ENCODE measurements at regions not wholly inside any gene's neighbourhood (a gene's known extent, or its start where the extent isn't known, plus 50 kb on each side); places are given as distances from the start of the nearest gene placed in this dataset.

DNA sequence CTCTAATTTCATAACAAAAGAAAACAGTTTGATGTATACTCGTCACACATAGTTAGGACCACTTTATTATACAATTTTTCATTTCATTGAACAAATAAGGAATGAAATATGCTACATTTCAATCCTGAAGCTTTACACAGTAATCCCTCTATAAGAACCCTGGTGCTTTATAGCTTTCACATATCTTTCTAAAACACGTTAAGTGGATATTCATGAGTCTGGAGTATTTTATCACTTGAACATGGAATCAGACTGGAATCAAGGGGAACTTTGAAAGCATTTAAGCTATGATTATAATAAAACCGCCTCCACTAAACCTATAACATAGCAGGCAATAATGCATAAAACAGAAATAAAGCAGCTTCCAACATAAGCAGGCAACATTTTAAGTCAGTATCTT lies 476.6 kb downstream of the COL11A1 start:
- DNase-seq (ENCODE audit: low read depth) = no peak
- TF ChIP-seq, protein P1, sequence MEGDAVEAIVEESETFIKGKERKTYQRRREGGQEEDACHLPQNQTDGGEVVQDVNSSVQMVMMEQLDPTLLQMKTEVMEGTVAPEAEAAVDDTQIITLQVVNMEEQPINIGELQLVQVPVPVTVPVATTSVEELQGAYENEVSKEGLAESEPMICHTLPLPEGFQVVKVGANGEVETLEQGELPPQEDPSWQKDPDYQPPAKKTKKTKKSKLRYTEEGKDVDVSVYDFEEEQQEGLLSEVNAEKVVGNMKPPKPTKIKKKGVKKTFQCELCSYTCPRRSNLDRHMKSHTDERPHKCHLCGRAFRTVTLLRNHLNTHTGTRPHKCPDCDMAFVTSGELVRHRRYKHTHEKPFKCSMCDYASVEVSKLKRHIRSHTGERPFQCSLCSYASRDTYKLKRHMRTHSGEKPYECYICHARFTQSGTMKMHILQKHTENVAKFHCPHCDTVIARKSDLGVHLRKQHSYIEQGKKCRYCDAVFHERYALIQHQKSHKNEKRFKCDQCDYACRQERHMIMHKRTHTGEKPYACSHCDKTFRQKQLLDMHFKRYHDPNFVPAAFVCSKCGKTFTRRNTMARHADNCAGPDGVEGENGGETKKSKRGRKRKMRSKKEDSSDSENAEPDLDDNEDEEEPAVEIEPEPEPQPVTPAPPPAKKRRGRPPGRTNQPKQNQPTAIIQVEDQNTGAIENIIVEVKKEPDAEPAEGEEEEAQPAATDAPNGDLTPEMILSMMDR (IDR thresholded peaks at IDR 0.05; ENCODE audit: low read depth, low read length, missing control alignments) = no peak
- no peak overlapping the region for H3K4me3 ChIP-seq (ENCODE audit: low read depth, low read length)

DNA sequence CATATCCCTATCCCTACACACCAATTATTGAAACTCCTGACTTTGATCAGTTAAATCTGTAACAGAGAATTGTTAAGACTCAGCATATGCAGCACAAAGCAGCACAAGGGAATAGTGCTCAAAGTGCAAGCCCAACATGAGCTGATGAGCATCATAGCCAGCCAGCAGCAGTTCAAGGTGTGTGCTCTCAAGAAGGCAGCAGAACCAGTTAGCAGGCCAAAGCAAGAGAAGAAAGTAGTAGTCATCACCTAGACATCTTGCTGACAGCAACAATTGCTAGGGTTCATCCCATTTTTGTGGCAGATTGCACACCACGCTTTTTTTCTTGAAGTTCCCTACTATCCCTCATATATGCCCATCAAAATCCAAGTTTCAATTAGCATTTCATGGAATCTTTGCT lies 478.3 kb downstream of the COL11A1 start:
- TF ChIP-seq, protein P1 (IDR thresholded peaks at IDR 0.05; ENCODE audit: low read depth, low read length, missing control alignments) = no peak
- DNase-seq (ENCODE audit: low read depth) = no peak
- H3K4me3 ChIP-seq (ENCODE audit: low read depth, low read length) = no peak overlapping the region

DNA sequence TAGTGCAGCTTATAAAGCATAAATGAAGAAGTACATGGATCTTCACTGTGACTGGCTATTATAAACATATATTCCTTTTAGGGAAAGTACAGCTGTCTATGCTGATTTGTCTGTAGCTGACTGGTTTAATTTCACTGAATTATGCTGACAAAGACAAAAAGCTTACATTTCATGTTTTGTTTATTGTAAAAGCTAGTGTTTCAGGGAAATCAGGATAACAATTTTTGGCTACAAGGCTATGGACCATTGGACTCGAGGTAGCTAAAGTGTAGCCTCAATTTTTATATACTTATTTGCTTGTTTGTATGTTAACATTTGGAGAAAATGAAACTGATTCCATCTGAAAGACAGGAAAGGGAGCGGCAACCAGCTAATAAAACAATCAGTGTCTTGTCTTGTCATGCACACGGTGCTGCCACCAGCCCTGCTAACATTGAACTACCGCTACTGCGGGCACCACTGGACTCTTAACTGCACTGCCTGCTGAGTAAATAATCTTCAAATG lies 480.2 kb downstream of the COL11A1 start:
- TF ChIP-seq, protein P1 (IDR thresholded peaks at IDR 0.05; ENCODE audit: low read depth, low read length, missing control alignments) = no peak
- no peak overlapping the region for H3K4me3 ChIP-seq (ENCODE audit: low read depth, low read length)
- no peak for DNase-seq (ENCODE audit: low read depth)

DNA sequence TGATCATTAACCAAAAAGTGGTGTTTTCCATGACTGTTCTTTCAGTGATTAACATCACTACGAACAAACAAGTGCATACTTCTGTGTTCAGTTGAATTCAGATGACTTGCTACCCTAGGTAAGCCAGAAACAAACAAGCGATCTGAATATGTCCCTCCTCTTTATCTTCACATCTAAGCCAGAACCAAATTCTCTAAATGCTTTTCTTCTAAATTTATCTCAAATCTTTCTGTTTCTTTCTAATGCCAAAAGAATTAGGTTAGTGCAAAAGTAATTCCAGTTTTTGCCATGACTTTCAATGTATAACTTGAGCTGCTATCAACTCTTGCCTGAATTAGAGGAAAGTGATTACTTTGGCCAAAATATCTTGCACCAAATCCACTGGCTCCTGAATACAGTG lies 481.2 kb downstream of the COL11A1 start:
- no peak for DNase-seq (ENCODE audit: low read depth)
- TF ChIP-seq, protein P1 (IDR thresholded peaks at IDR 0.05; ENCODE audit: low read depth, low read length, missing control alignments) = no peak

DNA sequence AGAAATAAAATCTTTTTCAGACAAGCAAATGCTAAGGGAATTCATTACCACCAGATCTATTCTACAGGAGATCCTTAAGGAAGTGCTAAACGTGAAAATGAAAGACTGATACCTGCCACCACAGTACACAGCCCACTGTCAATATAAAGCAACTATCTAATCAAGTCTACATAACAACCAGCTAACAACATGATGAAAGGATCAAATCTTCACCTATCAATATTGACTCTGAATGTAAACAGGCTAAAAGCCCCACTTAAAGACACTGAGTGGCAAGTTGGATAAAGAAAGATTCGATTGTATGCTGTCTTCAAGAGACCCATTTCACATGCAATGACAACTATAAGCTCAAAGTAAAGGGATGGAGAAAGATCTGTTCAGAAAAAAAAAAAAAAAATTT lies 492.4 kb downstream of the COL11A1 start:
- H3K4me3 ChIP-seq (ENCODE audit: low read depth, low read length) = no peak overlapping the region
- DNase-seq (ENCODE audit: low read depth) = no peak
- TF ChIP-seq, protein P1 (IDR thresholded peaks at IDR 0.05; ENCODE audit: low read depth, low read length, missing control alignments) = no peak

More for the DNA sequence above, 481.2 kb downstream of the COL11A1 start:
- no peak overlapping the region for H3K4me3 ChIP-seq (ENCODE audit: low read depth, low read length)

DNA sequence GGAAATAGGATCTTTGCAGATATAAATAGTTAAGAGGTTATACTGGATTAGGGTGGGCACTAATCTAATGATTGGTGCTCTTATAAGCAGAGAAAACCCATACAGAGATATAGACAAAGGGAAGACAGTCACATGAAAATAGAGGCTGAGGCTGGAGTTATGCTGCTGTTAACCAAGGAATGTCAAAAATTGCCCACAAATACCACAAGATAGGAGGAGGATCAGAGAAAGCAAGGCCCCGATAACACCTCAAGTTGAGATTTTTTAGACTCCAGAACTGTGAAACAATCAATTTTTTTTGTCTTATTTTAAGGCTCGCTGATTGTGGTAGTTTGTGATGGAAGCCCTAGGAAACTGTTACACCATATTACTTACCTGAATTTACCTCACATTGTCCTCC lies 513.2 kb downstream of the COL11A1 start:
- TF ChIP-seq, protein P1 (IDR thresholded peaks at IDR 0.05; ENCODE audit: low read depth, low read length, missing control alignments) = no peak

DNA sequence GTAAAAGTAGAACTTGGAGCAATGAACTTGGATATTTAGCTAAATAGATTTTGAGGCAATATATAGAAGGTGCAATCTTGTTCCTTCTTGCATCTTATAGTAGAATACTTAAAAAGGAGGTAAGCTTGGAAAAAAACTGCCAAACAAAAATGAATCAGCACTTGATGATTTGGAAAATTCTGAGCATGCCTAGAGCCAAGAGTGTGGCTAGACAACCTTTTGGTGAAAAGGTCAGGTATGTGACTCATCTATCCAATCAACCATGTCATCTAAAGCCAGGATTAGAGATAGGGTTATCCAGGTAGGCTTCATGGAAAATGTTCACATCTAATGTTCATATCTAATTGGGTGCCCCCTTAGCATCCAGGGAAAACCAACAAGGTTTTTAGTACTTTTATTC lies 515.0 kb downstream of the COL11A1 start:
- DNase-seq (ENCODE audit: low read depth) = no peak
- no peak overlapping the region for H3K4me3 ChIP-seq (ENCODE audit: low read depth, low read length)
- TF ChIP-seq, protein P1 (IDR thresholded peaks at IDR 0.05; ENCODE audit: low read depth, low read length, missing control alignments) = no peak

More for the DNA sequence above, 513.2 kb downstream of the COL11A1 start:
- no peak for DNase-seq (ENCODE audit: low read depth)
- no peak overlapping the region for H3K4me3 ChIP-seq (ENCODE audit: low read depth, low read length)

Data from GM12864 (cell line).